WI38 (cell line): ENCODE measurements at regions not wholly inside any gene's neighbourhood (a gene's known extent, or its start where the extent isn't known, plus 50 kb on each side); places are given as distances from the start of the nearest gene placed in this dataset.
"Not testable (repeated sequence)": the region's sequence is repeated elsewhere in the genome, so short reads cannot be mapped to it uniquely, and the experiment has no call there.

Source experiments
- H3K4me3 ChIP-seq: 2 replicates; pipeline ENCODE4 v1.5.1; 2011; ENCODE audit warnings: low read depth, mild to moderate bottlenecking, control low read depth, low read length
- TF ChIP-seq, protein P1 (sequence below): IDR thresholded peaks from 2 replicates; pipeline ENCODE4 v1.5.1; 2012; ENCODE audit warnings: low read depth, mild to moderate bottlenecking, control low read depth, low read length

DNA sequence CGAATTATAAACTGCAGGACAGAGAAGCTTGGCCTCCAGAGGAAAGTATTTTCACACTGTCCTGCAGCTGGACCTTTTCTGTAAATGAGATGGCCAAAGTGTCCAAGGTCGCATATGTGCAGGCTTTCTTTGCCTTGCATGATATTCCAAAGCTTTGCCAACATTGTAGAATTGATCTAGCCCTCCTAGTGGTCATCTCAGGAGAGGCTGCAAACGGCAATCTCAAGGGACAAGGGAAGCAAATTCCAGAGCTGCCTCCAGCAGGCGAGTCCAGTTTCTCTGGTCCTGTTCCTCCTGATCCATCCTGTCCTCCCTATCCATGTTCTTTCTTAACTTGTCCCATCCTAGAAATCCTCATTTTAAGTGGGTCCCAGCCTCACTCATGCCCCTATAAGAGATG lies 373.4 kb upstream of the PCDH15 start:
- TF ChIP-seq, protein P1, sequence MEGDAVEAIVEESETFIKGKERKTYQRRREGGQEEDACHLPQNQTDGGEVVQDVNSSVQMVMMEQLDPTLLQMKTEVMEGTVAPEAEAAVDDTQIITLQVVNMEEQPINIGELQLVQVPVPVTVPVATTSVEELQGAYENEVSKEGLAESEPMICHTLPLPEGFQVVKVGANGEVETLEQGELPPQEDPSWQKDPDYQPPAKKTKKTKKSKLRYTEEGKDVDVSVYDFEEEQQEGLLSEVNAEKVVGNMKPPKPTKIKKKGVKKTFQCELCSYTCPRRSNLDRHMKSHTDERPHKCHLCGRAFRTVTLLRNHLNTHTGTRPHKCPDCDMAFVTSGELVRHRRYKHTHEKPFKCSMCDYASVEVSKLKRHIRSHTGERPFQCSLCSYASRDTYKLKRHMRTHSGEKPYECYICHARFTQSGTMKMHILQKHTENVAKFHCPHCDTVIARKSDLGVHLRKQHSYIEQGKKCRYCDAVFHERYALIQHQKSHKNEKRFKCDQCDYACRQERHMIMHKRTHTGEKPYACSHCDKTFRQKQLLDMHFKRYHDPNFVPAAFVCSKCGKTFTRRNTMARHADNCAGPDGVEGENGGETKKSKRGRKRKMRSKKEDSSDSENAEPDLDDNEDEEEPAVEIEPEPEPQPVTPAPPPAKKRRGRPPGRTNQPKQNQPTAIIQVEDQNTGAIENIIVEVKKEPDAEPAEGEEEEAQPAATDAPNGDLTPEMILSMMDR: no peak
- no peak overlapping the region for H3K4me3 ChIP-seq

DNA sequence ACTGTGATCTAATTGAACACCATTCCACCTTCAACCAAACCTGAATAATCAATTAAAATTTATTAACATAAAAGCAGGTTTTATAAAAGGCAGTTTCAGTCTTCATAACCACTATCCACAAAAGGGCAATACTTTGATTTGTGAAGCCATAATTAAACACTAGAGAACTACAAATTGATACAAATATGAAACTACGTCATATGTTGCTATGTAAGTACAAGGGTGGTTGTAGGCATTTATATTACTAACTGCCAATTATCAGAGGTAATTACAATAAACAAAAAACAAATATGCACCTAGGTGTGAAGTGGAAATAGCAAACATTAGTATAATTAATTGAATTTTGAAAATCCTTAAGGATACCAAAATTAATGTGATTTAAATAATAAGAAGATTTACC lies 368.5 kb upstream of the PCDH15 start:
- H3K4me3 ChIP-seq: no peak overlapping the region
- TF ChIP-seq, protein P1: no peak

DNA sequence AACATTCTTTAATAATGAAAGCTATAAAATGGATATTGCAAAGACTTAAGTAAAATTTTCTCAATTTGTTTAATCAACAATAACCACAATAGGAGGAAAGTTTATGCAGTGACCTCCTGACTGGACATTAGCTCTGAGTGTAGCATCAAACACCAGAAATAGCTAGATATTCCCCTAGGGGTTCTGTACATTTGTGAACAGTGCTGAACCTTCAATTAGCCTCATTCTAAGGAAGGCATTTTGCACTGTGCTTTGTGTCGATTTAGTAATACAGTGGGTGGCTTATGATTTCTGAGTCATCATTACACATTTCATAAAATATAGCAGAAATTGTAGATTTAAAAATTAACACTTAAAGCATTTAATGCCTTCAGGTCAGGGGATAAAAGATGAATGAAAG lies 367.3 kb upstream of the PCDH15 start:
- TF ChIP-seq, protein P1: no peak

DNA sequence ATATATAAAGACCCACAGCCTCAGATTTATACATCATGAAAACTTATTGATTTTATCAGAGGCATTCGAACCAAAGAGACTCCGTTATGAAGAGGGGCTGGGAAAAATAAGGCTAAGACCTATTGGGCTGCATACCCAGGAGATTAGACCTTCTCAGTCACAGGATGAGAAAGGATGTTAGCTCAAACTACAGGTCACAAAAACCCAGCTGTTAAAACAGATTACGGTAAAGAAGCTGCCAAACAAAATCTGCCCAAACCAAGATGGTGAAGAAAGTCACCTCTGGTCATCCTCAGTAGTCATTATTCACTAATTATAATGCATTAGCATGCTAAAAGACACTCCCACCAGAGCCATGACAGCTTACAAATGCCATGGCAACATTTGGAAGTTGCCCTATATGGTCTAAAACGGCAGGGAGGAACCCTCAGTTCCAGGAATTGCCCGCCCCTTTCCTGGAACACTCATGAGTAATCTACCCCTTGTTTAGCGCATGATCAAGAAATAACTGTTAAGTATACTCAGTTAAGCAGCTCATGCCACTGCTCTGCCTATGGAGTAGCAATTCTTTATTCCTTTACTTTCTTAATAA lies 362.5 kb upstream of the PCDH15 start:
- H3K4me3 ChIP-seq: no peak overlapping the region
- TF ChIP-seq, protein P1: no peak

More for the DNA sequence above, 367.3 kb upstream of the PCDH15 start:
- no peak overlapping the region for H3K4me3 ChIP-seq

DNA sequence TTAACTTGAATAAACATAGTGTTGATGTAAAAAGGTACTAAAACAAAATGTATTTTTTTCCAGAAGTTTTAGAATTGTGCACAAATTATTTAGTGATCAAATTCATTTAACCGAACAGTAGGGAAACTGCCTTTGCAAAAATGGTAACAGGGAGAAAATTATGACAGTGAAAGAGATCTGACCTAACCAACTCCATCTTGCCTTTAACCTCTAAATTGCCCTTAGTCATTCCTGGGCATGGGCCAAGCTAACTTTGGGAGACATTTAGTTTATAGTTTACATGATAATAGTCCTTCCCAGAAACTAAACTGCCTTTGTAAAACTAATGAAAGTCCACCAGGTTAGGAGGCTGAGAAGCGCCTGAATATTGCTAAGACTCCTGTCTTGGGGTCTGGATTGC lies 361.3 kb upstream of the PCDH15 start:
- not testable (repeated sequence) for H3K4me3 ChIP-seq

DNA sequence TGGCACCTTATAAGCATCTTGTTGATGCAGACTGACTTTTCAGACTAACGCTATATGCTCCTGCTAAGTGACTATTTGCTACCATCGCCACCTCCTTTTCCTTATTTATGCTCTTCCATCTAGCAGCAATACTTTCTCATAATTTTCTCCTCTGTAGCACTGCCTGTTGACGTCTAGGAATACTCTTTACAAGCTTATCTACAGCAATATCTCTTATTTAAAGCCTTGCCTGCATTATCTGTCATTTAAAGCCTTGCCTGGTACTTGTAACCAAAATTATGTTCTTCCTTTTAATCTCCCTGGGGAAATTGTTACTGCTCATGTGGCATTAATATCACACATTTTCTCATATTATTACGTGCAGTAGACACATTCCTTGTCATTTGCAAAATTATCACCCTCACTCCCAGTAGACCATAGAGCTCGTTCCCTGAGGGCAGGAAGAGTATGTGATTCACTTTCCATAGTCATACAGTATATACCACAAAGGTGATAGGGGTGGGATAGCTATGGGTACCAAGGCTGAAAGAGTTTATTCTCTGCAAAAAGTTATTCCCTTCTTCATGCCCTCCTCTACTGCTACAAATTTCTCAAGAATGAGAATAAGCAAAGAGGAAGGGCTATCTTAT lies 359.7 kb upstream of the PCDH15 start:
- TF ChIP-seq, protein P1: no peak
- no peak overlapping the region for H3K4me3 ChIP-seq

DNA sequence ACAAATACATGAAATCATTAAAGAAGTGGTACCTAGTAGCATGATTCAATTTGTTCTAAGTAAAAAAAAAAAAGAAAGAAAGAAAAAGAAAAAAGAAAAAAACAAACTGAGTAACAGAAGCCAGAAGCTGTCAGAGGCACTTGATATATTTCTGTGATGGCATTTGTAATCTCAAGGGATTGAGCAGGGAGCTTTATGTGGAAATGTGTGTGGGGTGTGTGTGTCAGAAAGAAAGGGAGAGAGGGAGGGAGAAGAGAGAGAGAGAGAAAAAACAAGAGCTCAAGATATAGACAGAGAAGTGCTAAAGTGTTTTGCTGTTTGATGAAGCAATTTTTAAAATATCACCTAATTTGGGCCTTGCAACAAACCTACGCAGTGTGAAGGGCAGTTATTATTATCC lies 357.6 kb upstream of the PCDH15 start:
- TF ChIP-seq, protein P1: no peak
- H3K4me3 ChIP-seq: no peak overlapping the region

DNA sequence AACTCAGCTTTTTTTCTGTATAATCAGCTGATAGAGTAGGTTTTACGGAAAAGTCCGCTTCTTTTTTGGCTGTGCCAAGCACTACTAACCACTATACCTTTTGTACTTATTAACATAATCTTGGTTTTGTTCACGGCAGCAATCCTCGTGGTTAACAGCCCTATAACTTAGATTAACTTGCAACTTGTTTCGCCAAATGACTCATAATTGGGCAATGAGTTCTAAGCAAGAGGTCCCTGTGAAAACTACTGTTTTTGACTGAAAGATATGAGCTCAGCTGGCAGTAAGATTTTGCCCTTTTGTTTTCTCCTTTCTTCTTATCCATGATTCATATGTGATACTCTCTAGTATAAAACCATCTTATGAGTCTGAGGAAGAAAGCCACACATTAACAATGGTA lies 345.0 kb upstream of the PCDH15 start:
- H3K4me3 ChIP-seq: no peak overlapping the region
- TF ChIP-seq, protein P1: no peak
